ENCODE measurements at regions not wholly inside any gene's neighbourhood (a gene's known extent, or its start where the extent isn't known, plus 50 kb on each side); places are given as distances from the start of the nearest gene placed in this dataset.
A peak's percentile ranks its signal among the peaks of the same experiment; 100 is the strongest.

GRCh38 chr13:73941752-73942151 is 192.5 kb downstream of the KLF12 start:
- peaks cover 82% of the 10 kb centered on the region for H3K4me1 Mint-ChIP-seq (ENCODE audit: low read depth)
- H3K9me3 Mint-ChIP-seq, result no peaks in the 10 kb centered on the region
- TF ChIP-seq CTCF (IDR thresholded peaks at IDR 0.05), result no peak
- intact Hi-C loops (cut with micrococcal nuclease), result loop anchor here (10.0 kb wide), 2 partner anchors 193 to 343 kb away; partner anchors contain the start of gene KLF12
- no peak for DNase-seq
- ChIA-PET CTCF (interaction anchor here (1.5 to 1.9 kb wide), 5 partner anchors 11 to 345 kb away, joined by 3 to 6 read pairs (median 4); no protein-coding TSS in a partner anchor), POLR2A (interaction anchor here (0.6 to 1.0 kb wide), 2 partner anchors 30 to 157 kb away, joined by 3 read pairs; no protein-coding TSS in a partner anchor)
- peaks cover 19% of the 10 kb centered on the region for H3K36me3 Mint-ChIP-seq (ENCODE audit: low read depth)
- no peaks in the 10 kb centered on the region for H3K27me3 Mint-ChIP-seq
- ATAC-seq, result no peak
- no peak overlapping the region for H3K4me3 Mint-ChIP-seq
- H3K27ac Mint-ChIP-seq, result no peak overlapping the region

GRCh38 chr13:73940098-73940497 is 194.1 kb downstream of the KLF12 start:
- H3K9me3 Mint-ChIP-seq, result no peaks in the 10 kb centered on the region
- intact Hi-C loops (cut with micrococcal nuclease), result loop anchor here (10.0 kb wide), 2 partner anchors 195 to 345 kb away; partner anchors contain the start of gene KLF12
- H3K27me3 Mint-ChIP-seq, result no peaks in the 10 kb centered on the region
- CTCF ChIA-PET, result interaction anchor here (1.0 to 1.9 kb wide), 2 partner anchors 11 to 41 kb away, joined by 3 to 5 read pairs; no protein-coding TSS in a partner anchor
- POLR2A ChIA-PET, result interaction anchor here (1.0 kb wide), 1 partner anchor 18 kb away, joined by 3 read pairs; no protein-coding TSS in a partner anchor
- TF ChIP-seq CTCF (IDR thresholded peaks at IDR 0.05), result no peak
- H3K27ac Mint-ChIP-seq, result peak overlapping the region; percentile 57
- H3K4me3 Mint-ChIP-seq, result no peak overlapping the region
- no peak for ATAC-seq
- H3K4me1 Mint-ChIP-seq (ENCODE audit: low read depth), result peaks cover 80% of the 10 kb centered on the region
- DNase-seq, result no peak
- peaks cover 25% of the 10 kb centered on the region for H3K36me3 Mint-ChIP-seq (ENCODE audit: low read depth)

GRCh38 chr13:73939603-73940002 is 194.6 kb downstream of the KLF12 start:
- Mint-ChIP-seq H3K27ac (peak overlapping the region; percentile 57), H3K4me3 (no peak overlapping the region), H3K9me3 (no peaks in the 10 kb centered on the region), H3K27me3 (no peaks in the 10 kb centered on the region), H3K4me1 (ENCODE audit: low read depth) (peaks cover 77% of the 10 kb centered on the region), H3K36me3 (ENCODE audit: low read depth) (peaks cover 25% of the 10 kb centered on the region)
- no peak for DNase-seq
- intact Hi-C loops (cut with micrococcal nuclease), result loop anchor here (10.0 kb wide), 2 partner anchors 195 to 345 kb away; partner anchors contain the start of gene KLF12
- no peak for TF ChIP-seq CTCF (IDR thresholded peaks at IDR 0.05)
- ChIA-PET CTCF (interaction anchor here (1.0 to 1.9 kb wide), 2 partner anchors 10 to 41 kb away, joined by 3 to 5 read pairs; no protein-coding TSS in a partner anchor), POLR2A (interaction anchor here (1.0 to 1.6 kb wide), 2 partner anchors 18 to 36 kb away, joined by 3 read pairs; no protein-coding TSS in a partner anchor)
- ATAC-seq, result peak; percentile 26

- H3K9me3 Mint-ChIP-seq, result no peaks in the 10 kb centered on the region
- CTCF ChIA-PET, result no interaction called here
- peaks cover 25% of the 10 kb centered on the region for H3K36me3 Mint-ChIP-seq (ENCODE audit: low read depth)
- no peaks in the 10 kb centered on the region for H3K27me3 Mint-ChIP-seq
- ATAC-seq (no peak), DNase-seq (no peak)
- peaks cover 79% of the 10 kb centered on the region for H3K4me1 Mint-ChIP-seq (ENCODE audit: low read depth)
- H3K27ac Mint-ChIP-seq, result no peak overlapping the region
- POLR2A ChIA-PET, result interaction anchor here (1.0 to 1.6 kb wide), 2 partner anchors 17 to 36 kb away, joined by 3 read pairs; no protein-coding TSS in a partner anchor
- no peak overlapping the region for H3K4me3 Mint-ChIP-seq
- no peak for TF ChIP-seq CTCF (IDR thresholded peaks at IDR 0.05)
- intact Hi-C loops (cut with micrococcal nuclease), result no loop called here
These were observed 195.2 kb downstream of the KLF12 start for GRCh38 chr13:73939071-73939380.

- no peak for TF ChIP-seq CTCF (IDR thresholded peaks at IDR 0.05)
- intact Hi-C loops (cut with micrococcal nuclease), result no loop called here
- Mint-ChIP-seq H3K4me1 (ENCODE audit: low read depth) (peaks cover 79% of the 10 kb centered on the region), H3K9me3 (no peaks in the 10 kb centered on the region), H3K4me3 (no peak overlapping the region), H3K36me3 (ENCODE audit: low read depth) (peaks cover 25% of the 10 kb centered on the region), H3K27ac (no peak overlapping the region), H3K27me3 (no peaks in the 10 kb centered on the region)
- POLR2A ChIA-PET, result interaction anchor here (1.6 kb wide), 1 partner anchor 37 kb away, joined by 3 read pairs; no protein-coding TSS in a partner anchor
- ATAC-seq (no peak), DNase-seq (no peak)
- CTCF ChIA-PET, result interaction anchor here (0.8 kb wide), 1 partner anchor 14 kb away, joined by 3 read pairs; no protein-coding TSS in a partner anchor
These were observed 195.7 kb downstream of the KLF12 start for GRCh38 chr13:73938372-73939070.
